Lung (tissue), 11 donors: ENCODE measurements at regions not wholly inside any gene's neighbourhood (a gene's known extent, or its start where the extent isn't known, plus 50 kb on each side); places are given as distances from the start of the nearest gene placed in this dataset.
A peak's percentile ranks its signal among the peaks of the same experiment; 100 is the strongest.

Source experiments
- ATAC-seq: fragments of 200-7000 bp; cut with Tn5 transposase; one replicate; pipeline ENCODE4 v1.9.1; 2020; ENCODE audit warnings: moderate number of reproducible peaks; ENCODE audit not compliant: insufficient read depth, low FRiP score
- DNase-seq, 3 donors: peaks; one replicate each; pipeline ENCODE4 v3.0.0-alpha.2; 2013 to 2017
- H3K27ac ChIP-seq, 2 donors: one replicate each; pipeline ENCODE4 v1.5.1; 2013; ENCODE audit warnings: mild to moderate bottlenecking in 2 of 2, moderate library complexity in 2 of 2, control low read depth in 1 of 2, inconsistent platforms in 1 of 2, low read depth in 1 of 2, low read length in 1 of 2
- H3K27me3 ChIP-seq, 3 donors: one replicate each; pipeline ENCODE4 v1.5.1; 2013; ENCODE audit warnings: low read length in 2 of 3; ENCODE audit not compliant: control insufficient read depth in 3 of 3, insufficient read depth in 3 of 3
- H3K36me3 ChIP-seq, 4 donors: one replicate each; pipeline ENCODE4 v1.5.1; 2013; ENCODE audit warnings: low read length in 4 of 4, mild to moderate bottlenecking in 1 of 4, moderate library complexity in 1 of 4; ENCODE audit not compliant: control insufficient read depth in 4 of 4, insufficient read depth in 4 of 4
- H3K4me1 ChIP-seq, 5 donors: one replicate each; pipeline ENCODE4 v1.5.1; 2013; ENCODE audit warnings: low read length in 5 of 5, mild to moderate bottlenecking in 2 of 5, moderate library complexity in 1 of 5; ENCODE audit not compliant: control insufficient read depth in 5 of 5, insufficient read depth in 5 of 5
- H3K4me3 ChIP-seq: one replicate; pipeline ENCODE4 v1.5.1; 2013; ENCODE audit warnings: mild to moderate bottlenecking, control low read depth, moderate library complexity
- H3K9ac ChIP-seq, 2 donors: one replicate each; pipeline ENCODE4 v1.5.1; 2013; ENCODE audit warnings: low read length in 2 of 2, control low read depth in 1 of 2; ENCODE audit not compliant: insufficient read depth in 1 of 2
- H3K9me3 ChIP-seq, 4 donors: one replicate each; pipeline ENCODE4 v1.5.1; 2013; ENCODE audit warnings: low read length in 3 of 4, mild to moderate bottlenecking in 1 of 4, moderate library complexity in 1 of 4; ENCODE audit not compliant: control insufficient read depth in 4 of 4, insufficient read depth in 3 of 4
- WGBS, 2 donors: extraction: QIAGEN DNeasy Blood & Tissue Kit; methylation state at CpG; one replicate each; pipeline ENCODE4 v1.1.7; 2013; 5-methylcytosine and 5-hydroxymethylcytosine counted together
- TF ChIP-seq, protein P1 (sequence below): IDR thresholded peaks from 2 replicates; pipeline ENCODE4 v1.5.1; 2012; ENCODE audit warnings: mild to moderate bottlenecking; ENCODE audit errors: control extremely low read depth, extremely low read depth
- donor health status: control.
- donor health status: control.
- donor health status: Bipolar disorder and iron deficiency.
- donor health status: healthy.
- donor health status: DM: yes; HTN: yes; CAD: no.

DNA sequence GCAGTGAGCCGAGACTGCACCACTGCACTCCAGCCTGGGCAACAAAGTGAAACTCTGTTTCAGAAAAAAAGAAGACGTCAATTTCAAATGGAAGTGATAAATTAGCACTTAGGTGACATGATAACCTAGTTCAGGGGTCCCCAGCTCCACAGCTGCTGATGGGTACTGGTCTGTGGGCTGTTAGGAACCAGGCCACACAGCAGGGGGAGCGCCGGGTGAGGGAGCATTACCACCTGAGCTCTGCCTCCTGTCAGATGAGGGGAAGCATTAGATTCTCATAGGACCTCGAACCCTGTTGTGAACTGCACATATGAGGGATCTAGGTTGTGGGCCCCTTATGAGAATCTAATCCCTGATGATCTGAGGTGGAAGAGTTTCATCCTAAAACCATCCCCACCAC is 253.0 kb downstream of the FOXL1 start:
- Histone ChIP-seq H3K36me3 (no peaks in the 10 kb centered on the region), H3K4me1 (peaks cover 0 to 6% (median 2%) of the 10 kb centered on the region in 5 donors), H3K27ac (no peak overlapping the region), H3K4me3 (no peak overlapping the region), H3K9ac (no peak overlapping the region), H3K9me3 (no peaks in the 10 kb centered on the region), H3K27me3 (peaks cover 0 to 20% (median 15%) of the 10 kb centered on the region in 3 donors)
- DNase-seq (no peak), ATAC-seq (no peak)
- 90 to 93% methylated on average over 5 of the region's 5 CpGs for WGBS, 2 donors
- TF ChIP-seq, protein P1, sequence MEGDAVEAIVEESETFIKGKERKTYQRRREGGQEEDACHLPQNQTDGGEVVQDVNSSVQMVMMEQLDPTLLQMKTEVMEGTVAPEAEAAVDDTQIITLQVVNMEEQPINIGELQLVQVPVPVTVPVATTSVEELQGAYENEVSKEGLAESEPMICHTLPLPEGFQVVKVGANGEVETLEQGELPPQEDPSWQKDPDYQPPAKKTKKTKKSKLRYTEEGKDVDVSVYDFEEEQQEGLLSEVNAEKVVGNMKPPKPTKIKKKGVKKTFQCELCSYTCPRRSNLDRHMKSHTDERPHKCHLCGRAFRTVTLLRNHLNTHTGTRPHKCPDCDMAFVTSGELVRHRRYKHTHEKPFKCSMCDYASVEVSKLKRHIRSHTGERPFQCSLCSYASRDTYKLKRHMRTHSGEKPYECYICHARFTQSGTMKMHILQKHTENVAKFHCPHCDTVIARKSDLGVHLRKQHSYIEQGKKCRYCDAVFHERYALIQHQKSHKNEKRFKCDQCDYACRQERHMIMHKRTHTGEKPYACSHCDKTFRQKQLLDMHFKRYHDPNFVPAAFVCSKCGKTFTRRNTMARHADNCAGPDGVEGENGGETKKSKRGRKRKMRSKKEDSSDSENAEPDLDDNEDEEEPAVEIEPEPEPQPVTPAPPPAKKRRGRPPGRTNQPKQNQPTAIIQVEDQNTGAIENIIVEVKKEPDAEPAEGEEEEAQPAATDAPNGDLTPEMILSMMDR, result no peak

DNA sequence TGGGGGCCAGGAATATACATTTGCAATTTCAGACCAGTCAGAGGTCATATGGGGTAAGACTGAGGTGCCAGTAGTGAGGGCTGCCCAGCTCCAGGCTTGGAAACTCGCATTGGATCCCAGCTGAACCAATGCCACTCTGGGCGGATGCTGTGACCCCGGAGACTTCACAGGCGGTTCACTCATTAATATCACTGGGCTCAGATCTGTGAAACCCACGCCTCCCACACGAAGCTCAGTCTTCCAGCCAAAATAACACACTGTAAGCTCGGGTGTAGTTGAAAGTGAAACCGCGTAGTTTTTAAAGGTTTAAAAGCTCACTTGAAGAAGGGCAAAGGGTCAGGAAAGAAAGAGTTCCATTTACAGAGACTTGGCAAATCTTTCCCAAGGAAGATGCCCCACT is 254.8 kb downstream of the FOXL1 start:
- TF ChIP-seq, protein P1, result no peak
- Histone ChIP-seq H3K9ac (no peak overlapping the region), H3K27ac (no peak overlapping the region), H3K27me3 (peaks cover 0 to 3% (median under 1%) of the 10 kb centered on the region in 3 donors), H3K9me3 (no peaks in the 10 kb centered on the region), H3K4me1 (peaks cover 0 to 6% (median 2%) of the 10 kb centered on the region in 5 donors), H3K4me3 (no peak overlapping the region), H3K36me3 (no peaks in the 10 kb centered on the region)
- ATAC-seq (no peak), DNase-seq (peak in 2 of 3 donors; percentile 22 to 35)
- 41 to 67% methylated on average over 9 of the region's 9 CpGs for WGBS, 2 donors

DNA sequence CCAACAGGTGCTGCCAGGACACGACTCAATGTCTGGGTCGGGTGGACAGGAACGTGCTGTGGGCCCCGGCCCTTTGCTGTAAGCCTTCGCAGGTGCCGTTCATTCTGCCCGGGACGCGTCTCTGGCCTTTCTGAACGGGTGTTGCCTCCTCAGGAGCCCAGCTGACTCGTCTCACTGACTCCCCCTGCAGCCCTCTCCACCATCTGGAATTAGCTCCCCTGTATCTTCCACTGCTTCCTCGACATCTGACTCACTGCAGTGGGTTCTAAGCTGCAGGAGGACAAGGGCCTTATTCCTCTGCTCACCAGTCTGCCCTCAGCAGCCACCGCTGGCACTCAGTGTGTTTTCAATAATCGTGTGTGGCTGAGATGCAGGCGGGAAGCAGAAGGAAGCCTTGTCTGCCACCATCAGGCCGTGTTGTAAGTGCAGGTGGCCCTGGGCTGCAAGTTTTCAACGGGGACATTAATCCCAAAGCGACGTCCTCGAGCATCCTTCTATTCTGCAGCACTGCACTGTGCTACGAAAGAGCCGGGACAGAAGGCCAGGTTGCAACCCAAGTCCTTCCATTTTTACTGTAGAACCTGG is 256.2 kb downstream of the FOXL1 start:
- TF ChIP-seq, protein P1, result no peak
- ATAC-seq, result no peak
- H3K4me3 ChIP-seq, result no peak overlapping the region
- peaks cover 0 to 6% (median 2%) of the 10 kb centered on the region in 5 donors for H3K4me1 ChIP-seq
- H3K27me3 ChIP-seq, result no peaks in the 10 kb centered on the region
- no peak overlapping the region for H3K27ac ChIP-seq
- DNase-seq, result no peak
- 65 to 70% methylated on average over 22 of the region's 22 CpGs for WGBS, 2 donors
- H3K9ac ChIP-seq, result no peak overlapping the region
- peaks cover 0 to 5% (median 0%) of the 10 kb centered on the region in 4 donors for H3K9me3 ChIP-seq
- no peaks in the 10 kb centered on the region for H3K36me3 ChIP-seq

DNA sequence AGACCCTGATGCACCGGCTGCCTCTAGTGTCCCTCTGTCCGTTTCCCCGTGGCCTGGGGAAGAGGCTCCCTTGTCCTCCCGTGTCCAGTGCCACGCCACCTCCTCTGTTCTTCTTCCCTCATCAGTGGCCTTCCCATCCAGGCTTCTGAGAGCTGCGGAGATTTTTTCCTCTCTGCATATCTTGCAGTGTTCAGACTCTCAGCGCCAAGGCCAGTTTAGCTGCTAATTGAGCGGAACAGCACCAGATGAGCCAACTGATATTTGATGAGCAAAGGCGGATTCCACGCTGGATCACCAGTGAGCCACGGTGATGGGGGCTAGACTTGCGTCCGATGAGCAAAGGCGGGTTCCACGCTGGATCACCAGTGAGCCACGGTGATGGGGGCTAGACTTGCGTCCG is 257.6 kb downstream of the FOXL1 start:
- peaks cover 0 to 6% (median 2%) of the 10 kb centered on the region in 5 donors for H3K4me1 ChIP-seq
- no peak overlapping the region for H3K27ac ChIP-seq
- no peak overlapping the region for H3K9ac ChIP-seq
- no peak overlapping the region for H3K4me3 ChIP-seq
- WGBS, 2 donors, result 93 to 94% methylated on average over 14 to 15 of the region's 18 CpGs
- TF ChIP-seq, protein P1, result no peak
- DNase-seq, result no peak
- no peak for ATAC-seq
- no peaks in the 10 kb centered on the region for H3K36me3 ChIP-seq
- H3K27me3 ChIP-seq, result no peaks in the 10 kb centered on the region
- peaks cover 0 to 5% (median 0%) of the 10 kb centered on the region in 4 donors for H3K9me3 ChIP-seq
